GM18508 (cell line): ENCODE measurements at regions not wholly inside any gene's neighbourhood (a gene's known extent, or its start where the extent isn't known, plus 50 kb on each side); places are given as distances from the start of the nearest gene placed in this dataset.

Experiments
- ATAC-seq: cut with Tn5 transposase; IDR thresholded peaks from one replicate; pipeline ENCODE4 v1.9.1; 2021; ENCODE audit warnings: moderate number of reproducible peaks; ENCODE audit not compliant: insufficient read depth, unreplicated experiment

DNA sequence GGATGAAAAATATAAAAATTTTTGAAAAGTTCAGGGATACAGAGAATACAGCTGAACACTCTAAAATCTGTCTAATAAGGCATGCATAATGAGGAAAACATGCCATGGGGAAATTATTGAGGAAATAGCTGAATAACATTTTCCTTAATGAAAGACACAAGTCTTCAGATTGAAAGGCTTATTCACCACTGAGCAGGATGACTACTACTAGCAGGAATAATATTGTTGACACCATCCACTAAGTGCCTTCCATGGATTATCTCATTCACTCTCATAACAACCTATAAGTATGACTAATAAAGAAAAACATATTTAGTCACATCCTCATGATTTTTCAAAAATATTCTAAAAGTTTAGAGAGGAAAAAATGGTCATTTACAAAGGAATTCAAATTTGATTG lies 96.7 kb upstream of the FER start:
- ATAC-seq, result no peak

- ATAC-seq, result no peak
These were observed 98.1 kb upstream of the FER start for GRCh38 chr5:108649646-108650045.

DNA sequence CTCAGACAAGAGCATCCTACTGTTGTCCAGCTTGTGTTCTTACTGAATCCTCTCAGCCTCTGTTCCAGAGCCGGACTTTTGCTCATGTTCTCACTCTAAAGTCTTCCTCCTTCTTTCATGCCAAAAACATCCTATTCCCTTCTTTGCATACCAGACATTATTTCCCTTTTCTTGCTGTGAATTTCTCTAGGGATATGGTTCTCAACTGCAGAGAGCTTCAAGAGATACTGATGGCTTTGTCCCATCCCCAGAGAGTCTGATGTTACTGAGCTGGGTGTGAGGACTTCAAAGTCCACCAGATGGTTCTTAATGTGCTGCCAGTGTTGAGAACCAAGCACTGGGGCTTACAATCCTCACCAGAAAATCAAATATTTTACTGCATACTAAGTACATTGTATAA lies 98.6 kb upstream of the FER start:
- ATAC-seq, result no peak

DNA sequence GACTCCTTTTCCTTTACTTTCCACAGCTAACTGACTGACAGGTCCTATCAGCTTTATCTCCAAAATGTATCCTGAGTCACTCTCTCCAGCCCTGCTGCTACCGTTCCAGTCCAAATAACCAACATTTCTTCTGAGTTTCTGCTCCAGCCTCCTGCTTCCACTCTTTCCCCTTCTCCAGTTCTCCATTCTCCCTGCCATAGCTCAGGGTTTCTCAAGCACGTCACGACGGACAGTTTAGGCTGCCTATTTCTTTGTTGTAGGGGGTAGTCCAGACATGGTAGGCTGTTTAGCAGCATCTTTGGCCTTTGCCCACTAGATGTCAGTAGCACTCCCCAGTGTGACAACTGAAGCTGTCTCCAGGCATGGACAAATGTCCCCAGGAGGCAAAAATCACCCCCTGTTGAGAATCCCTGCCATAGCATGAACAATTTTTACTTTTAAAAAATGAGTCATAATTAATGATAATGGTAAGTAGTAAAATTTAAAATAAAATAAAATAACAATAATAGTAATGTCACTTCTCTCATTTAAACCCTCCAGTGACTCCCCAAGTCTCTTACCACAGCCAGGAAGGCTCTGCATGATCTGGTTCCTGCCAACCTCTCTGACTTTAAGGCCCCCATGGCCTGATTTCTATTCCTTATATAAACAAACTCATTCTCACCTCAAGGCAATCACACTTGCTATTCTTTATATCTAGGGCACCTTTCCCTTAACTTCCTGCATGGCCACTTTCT lies 105.4 kb upstream of the FER start:
- peak; percentile 98 for ATAC-seq

- no peak for ATAC-seq
These were observed 106.1 kb upstream of the FER start for GRCh38 chr5:108641596-108641995.

DNA sequence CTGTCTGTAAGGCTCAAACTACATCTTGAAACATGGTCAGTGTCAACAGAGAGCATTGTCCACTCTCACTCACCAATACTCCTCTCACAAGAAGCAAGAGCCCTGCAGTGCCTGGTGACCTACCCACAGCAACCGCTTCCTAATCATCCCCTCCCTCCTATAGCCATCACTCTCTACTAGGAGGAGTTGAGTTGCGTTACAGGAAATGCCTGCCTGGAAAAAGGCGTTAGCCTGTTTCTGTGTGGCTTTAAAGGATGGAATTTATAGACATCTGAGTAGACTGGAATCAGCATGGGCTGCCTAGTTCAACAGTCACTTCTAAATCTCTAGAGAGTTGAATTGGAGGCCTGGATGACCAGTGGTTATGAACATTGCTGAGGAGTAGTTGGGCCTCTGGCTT lies 108.3 kb upstream of the FER start:
- no peak for ATAC-seq

DNA sequence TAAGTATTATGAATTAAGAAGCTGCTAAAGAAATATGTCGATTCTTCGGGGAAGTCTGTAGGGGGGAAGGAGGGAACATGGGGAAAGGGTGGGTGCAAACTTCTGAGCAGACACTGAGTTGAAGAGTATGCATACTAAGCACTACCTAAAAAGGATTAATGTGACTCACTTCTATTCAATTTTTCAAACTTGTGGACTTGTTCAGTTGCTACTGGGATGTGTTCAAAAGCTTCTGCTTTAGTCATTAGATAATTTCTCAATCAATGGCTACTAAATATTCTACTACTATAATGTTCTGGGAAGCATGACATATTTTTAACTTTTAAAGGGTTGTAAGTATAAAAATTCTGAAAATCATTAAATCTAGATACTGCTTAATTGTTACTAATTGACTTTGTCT lies 109.7 kb upstream of the FER start:
- no peak for ATAC-seq

- no peak for ATAC-seq
These were observed 110.6 kb upstream of the FER start for GRCh38 chr5:108637134-108637533.

DNA sequence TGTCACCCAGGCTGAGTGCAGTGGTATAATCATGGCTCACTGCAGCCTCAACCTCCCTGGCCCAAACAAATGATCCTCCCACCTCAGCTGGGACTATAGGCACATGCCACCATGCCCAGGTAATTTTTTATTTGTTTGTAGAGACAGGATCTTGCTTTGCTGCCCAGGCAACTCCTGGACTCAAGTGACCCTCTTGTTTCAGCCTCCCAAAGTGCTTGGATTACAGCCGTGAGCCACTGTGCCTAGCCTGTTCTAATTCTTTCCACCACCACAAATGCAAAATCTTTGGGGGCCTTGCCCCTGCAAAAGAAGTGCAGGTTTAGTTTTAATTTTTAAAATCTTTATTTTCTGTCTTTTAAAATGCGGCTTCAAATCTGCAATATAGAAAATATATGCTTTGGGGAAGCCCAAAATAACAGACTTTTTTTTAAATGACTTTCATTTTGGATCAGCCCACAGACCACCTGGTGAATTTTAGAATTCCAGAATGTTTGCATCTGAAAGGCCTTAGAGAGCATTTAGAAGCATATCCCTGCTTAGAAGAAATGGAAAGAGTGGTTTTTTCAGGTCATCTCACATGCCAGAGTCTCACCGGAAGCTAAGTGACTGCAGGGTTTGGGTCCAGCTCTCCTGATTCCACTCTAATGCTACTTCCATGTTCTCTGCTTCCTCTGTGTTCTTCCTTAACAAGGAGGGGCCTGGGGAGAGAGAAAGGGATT lies 111.4 kb upstream of the FER start:
- ATAC-seq, result no peak

GRCh38 chr5:108634617-108635288 lies 112.9 kb upstream of the FER start:
- ATAC-seq, result peak; percentile 61

- ATAC-seq, result no peak
These were observed 113.6 kb upstream of the FER start for GRCh38 chr5:108634010-108634616.

GRCh38 chr5:108629779-108630528 lies 117.7 kb upstream of the FER start:
- ATAC-seq, result no peak

DNA sequence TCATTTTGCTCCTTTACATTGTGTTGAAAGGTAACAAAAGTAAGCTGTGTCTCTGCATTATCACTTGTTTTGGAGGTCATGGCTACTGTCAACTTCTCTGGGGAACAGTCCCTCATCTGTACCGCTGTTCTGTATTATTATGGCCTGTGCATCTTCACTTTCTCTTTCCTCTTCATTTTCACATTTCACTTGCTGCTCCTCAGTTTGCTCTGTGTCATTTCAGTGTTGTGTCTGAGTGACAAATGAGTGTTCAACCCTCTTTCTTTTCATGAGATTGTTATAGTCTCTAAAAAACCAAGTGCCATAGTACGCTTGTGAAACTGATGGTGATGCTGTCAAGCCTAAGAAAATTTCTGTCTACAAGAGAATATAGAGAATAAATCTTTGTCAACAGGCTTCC lies 122.0 kb upstream of the FER start:
- ATAC-seq, result no peak

- no peak for ATAC-seq
These were observed 123.9 kb upstream of the FER start for GRCh38 chr5:108623826-108624225.

DNA sequence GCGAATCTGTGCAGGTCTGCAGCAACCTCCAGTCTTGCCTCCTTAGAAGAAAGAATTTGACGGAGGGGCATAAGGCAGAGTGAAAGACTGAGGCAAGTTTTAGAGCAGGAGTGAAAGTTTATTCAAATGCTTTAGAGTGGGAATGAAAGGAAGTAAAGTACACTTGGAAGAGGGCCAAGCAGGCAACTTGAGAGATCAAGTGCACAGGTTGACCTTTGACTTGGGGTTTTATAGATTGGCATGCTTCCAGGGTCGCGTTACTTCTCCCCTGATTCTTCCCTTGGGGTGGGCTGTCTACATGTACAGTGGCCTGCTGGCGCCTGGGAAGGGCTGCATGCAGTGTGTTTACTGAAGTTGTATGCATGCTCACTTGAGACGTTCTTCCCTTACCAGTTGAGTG lies 127.2 kb upstream of the FER start:
- no peak for ATAC-seq

DNA sequence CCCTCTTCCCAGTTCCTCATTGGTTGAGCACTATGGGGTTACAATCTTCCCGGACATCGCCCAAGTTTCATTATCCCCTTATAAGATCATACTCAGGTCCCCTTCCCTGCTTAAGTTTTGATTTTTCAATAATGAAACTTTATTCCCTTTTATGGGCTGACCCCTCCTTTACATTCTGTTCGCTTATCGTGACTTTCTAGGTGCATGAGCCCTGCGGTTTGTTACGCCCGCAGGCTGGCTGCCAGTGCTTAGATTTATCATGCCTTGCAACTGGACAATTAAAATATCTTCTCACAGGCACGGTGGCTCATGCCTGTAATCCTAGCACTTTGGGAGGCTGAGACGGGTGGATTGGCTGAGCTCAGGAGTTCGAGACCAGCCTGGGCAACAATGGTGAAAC lies 127.9 kb upstream of the FER start:
- ATAC-seq, result no peak

DNA sequence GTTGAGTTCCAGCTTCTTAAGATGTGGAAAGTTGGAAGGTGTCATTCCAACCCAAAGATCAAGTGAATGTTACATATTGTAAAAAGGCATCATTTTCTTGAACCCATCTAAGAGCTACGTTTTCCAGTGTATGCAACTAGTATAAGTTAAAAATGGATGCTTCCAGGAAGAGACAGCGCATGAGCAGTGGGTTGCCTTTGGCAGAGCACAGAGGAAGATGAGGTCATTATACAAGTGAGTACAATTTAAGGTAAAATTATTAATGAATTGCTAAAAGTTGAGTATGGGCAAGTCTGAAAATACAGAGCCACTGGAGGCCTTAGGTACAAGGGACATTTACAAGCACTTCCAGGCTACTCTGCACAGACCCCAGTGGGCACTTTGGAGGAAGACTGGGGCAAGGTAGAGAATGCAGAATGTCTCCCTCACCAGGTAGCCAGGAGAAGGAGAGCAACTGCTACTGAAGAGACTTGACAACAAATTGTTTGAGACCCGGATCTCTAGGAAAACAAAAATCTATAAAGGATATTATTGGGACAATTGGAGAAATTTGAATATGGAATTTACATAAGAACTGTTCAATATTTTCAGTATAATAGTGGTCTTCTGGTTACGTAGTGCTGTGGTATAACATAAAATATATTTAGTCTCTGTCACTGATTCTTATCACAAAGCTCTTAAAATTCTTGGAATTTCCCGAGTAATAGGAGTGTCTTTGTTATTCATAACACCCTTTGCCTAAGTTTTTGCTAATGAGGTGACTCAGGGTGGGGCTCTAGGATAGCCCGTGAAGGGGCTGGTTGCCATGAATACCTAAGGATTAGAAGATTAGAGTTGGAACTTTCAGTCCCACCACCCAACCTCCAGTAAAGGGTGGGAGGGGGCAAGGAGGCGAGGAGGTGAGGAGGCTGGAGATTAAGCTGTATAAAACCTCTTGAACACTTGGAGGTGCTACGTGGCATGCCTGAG lies 129.9 kb upstream of the FER start:
- ATAC-seq, result no peak

GRCh38 chr5:108615216-108615615 lies 132.5 kb upstream of the FER start:
- no peak for ATAC-seq

- ATAC-seq, result no peak
These were observed 140.3 kb upstream of the FER start for GRCh38 chr5:108607421-108607820.
